ENCODE measurements at regions not wholly inside any gene's neighbourhood (a gene's known extent, or its start where the extent isn't known, plus 50 kb on each side); places are given as distances from the start of the nearest gene placed in this dataset.
"Not testable (repeated sequence)": the region's sequence is repeated elsewhere in the genome, so short reads cannot be mapped to it uniquely, and the experiment has no call there.

DNA sequence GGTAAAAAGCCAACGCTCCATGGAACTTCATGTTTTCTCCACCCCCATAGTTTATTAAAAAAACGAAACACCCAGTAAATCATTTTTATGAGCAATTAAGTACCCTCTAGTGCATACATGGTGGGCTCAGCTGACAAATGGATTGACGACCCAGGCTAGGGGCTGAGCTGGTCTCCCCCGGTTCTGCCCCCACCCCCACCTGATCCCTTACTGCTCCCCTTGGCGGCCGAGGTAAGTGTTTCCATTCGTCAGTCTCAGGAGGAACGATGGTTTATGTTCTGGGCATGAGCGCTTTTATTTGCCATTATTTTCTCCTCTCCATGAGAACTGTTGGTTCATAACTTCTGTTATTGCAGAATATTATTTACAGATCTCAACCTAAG, 233.9 kb upstream of the C1orf174 start:
- no peaks in the 10 kb centered on the region for H3K4me1 ChIP-seq (ENCODE audit: low read length)
- H3K79me2 ChIP-seq (ENCODE audit: low read length): no peaks in the 10 kb centered on the region
- no peak overlapping the region for H3K4me2 ChIP-seq (ENCODE audit: low read length)
- H3K36me3 ChIP-seq (replicated peaks; ENCODE audit: low read depth, low read length): no peaks in the 10 kb centered on the region
- no peak overlapping the region for H3K9ac ChIP-seq (ENCODE audit: low read length)
- H2AFZ ChIP-seq (ENCODE audit: low read depth, low read length): no peak overlapping the region
- no peaks in the 10 kb centered on the region for H4K20me1 ChIP-seq (ENCODE audit: insufficient read depth, low read length)
- no peak for TF ChIP-seq EZH2phosphoT487 (IDR thresholded peaks at IDR 0.05; ENCODE audit: low read depth)
- TF ChIP-seq, protein P1, sequence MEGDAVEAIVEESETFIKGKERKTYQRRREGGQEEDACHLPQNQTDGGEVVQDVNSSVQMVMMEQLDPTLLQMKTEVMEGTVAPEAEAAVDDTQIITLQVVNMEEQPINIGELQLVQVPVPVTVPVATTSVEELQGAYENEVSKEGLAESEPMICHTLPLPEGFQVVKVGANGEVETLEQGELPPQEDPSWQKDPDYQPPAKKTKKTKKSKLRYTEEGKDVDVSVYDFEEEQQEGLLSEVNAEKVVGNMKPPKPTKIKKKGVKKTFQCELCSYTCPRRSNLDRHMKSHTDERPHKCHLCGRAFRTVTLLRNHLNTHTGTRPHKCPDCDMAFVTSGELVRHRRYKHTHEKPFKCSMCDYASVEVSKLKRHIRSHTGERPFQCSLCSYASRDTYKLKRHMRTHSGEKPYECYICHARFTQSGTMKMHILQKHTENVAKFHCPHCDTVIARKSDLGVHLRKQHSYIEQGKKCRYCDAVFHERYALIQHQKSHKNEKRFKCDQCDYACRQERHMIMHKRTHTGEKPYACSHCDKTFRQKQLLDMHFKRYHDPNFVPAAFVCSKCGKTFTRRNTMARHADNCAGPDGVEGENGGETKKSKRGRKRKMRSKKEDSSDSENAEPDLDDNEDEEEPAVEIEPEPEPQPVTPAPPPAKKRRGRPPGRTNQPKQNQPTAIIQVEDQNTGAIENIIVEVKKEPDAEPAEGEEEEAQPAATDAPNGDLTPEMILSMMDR (IDR thresholded peaks at IDR 0.05; ENCODE audit: low read depth, low read length): no peak
- no peaks in the 10 kb centered on the region for H3K27me3 ChIP-seq (ENCODE audit: low read depth, low read length)
- H3K4me3 ChIP-seq (ENCODE audit: low read length): no peak overlapping the region
- no peak overlapping the region for H3K27ac ChIP-seq (ENCODE audit: low read length)
- no peaks in the 10 kb centered on the region for H3K9me3 ChIP-seq (ENCODE audit: insufficient read depth, low read length)

DNA sequence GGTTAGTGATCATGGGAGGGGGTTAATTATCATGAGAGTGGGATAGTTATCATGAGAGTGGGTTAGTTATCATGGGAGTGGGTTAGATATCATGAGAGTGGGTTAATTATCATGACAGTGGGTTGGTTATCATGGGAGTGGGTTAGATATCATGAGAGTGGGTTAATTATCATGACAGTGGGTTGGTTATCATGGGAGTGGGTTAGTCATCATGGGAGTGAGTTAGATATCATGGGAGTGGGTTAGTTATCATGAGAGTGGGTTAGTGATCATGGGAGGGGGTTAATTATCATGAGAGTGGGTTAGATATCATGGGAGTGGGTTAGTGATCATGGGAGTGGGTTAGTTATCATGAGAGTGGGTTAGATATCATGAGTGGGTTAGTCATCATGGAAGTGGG, 235.8 kb upstream of the C1orf174 start:
- H3K36me3 ChIP-seq (replicated peaks; ENCODE audit: low read depth, low read length): not testable (repeated sequence)

DNA sequence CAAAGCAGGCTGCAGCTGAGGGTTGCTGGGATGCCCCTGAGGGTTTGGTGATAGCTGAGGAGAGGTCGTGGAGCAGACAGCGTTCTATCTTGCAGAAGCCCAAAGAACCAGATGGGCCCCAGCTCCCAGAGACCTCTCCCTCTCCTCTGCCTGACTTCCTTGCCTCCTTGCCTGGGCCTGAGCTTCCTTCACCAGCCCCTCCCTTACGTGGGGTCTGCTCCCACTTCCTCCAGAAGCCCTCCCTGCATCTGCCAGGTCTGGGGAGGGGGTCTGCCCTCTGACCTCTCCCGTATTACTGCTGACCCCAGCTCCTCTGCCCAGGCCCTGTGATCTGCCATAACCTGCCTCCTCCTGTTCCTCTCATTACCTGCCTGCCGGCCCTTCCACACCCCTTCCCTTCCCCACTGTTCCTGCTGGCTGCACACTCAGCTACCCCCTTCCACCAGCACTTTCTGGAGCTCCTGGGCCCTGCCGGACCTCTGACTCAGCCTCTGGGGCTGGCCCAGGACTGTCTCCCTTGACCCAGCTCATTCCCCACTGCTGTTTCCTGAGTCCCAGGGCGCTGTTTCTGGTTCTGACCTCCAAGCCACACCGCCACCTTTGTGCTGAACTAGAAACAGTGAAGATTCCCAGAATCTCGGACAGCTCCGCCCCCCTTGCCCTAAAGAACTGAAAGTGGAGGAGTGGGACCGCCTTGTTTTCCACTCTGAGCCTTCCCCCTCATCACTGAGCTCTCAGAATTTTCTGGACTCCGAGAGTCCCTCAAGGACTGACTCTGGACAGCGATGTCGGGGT, 237.7 kb upstream of the C1orf174 start:
- no peak overlapping the region for H3K9ac ChIP-seq (ENCODE audit: low read length)

More for the DNA sequence above, 235.8 kb upstream of the C1orf174 start:
- H3K9ac ChIP-seq (ENCODE audit: low read length); H3K4me3 ChIP-seq (ENCODE audit: low read length); H4K20me1 ChIP-seq (ENCODE audit: insufficient read depth, low read length); H2AFZ ChIP-seq (ENCODE audit: low read depth, low read length); H3K27ac ChIP-seq (ENCODE audit: low read length); H3K4me2 ChIP-seq (ENCODE audit: low read length); H3K27me3 ChIP-seq (ENCODE audit: low read depth, low read length); H3K4me1 ChIP-seq (ENCODE audit: low read length); H3K9me3 ChIP-seq (ENCODE audit: insufficient read depth, low read length); H3K79me2 ChIP-seq (ENCODE audit: low read length): not testable (repeated sequence)

DNA sequence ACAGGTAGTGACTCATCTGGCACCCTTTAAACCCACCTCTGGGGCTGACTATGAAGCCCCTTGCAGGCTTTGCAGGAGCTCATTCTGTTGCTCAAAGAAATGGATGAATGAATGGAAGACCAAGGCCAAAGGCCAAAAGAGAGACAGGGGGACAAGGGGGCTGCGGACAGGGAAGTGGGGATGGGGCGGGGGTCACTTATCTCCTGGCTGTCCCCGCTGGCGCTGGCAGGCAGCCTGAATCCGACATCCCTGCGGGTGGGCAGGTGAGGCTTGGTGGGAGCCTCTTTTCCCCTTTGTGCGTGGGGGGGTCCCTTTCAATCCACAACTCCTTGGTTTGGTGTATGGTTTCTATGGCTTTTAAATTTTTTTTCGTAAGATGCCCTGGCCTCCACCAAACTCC, 239.6 kb upstream of the C1orf174 start:
- no peaks in the 10 kb centered on the region for H3K79me2 ChIP-seq (ENCODE audit: low read length)
- no peak overlapping the region for H3K4me3 ChIP-seq (ENCODE audit: low read length)
- H3K9me3 ChIP-seq (ENCODE audit: insufficient read depth, low read length): no peaks in the 10 kb centered on the region
- no peak overlapping the region for H3K4me2 ChIP-seq (ENCODE audit: low read length)
- H3K27ac ChIP-seq (ENCODE audit: low read length): no peak overlapping the region
- no peaks in the 10 kb centered on the region for H3K27me3 ChIP-seq (ENCODE audit: low read depth, low read length)
- no peaks in the 10 kb centered on the region for H3K4me1 ChIP-seq (ENCODE audit: low read length)
- TF ChIP-seq EZH2phosphoT487 (IDR thresholded peaks at IDR 0.05; ENCODE audit: low read depth): no peak
- TF ChIP-seq, protein P1 (IDR thresholded peaks at IDR 0.05; ENCODE audit: low read depth, low read length): no peak
- H3K9ac ChIP-seq (ENCODE audit: low read length): no peak overlapping the region
- no peaks in the 10 kb centered on the region for H4K20me1 ChIP-seq (ENCODE audit: insufficient read depth, low read length)
- no peak overlapping the region for H2AFZ ChIP-seq (ENCODE audit: low read depth, low read length)
- no peaks in the 10 kb centered on the region for H3K36me3 ChIP-seq (replicated peaks; ENCODE audit: low read depth, low read length)

More for the DNA sequence above, 237.7 kb upstream of the C1orf174 start:
- Histone ChIP-seq H3K27me3 (ENCODE audit: low read depth, low read length) (no peaks in the 10 kb centered on the region), H2AFZ (ENCODE audit: low read depth, low read length) (no peak overlapping the region), H3K27ac (ENCODE audit: low read length) (no peak overlapping the region), H3K4me3 (ENCODE audit: low read length) (no peak overlapping the region), H4K20me1 (ENCODE audit: insufficient read depth, low read length) (no peaks in the 10 kb centered on the region), H3K4me2 (ENCODE audit: low read length) (no peak overlapping the region), H3K79me2 (ENCODE audit: low read length) (no peaks in the 10 kb centered on the region), H3K9me3 (ENCODE audit: insufficient read depth, low read length) (no peaks in the 10 kb centered on the region), H3K36me3 (replicated peaks; ENCODE audit: low read depth, low read length) (no peaks in the 10 kb centered on the region), H3K4me1 (ENCODE audit: low read length) (no peaks in the 10 kb centered on the region)
- TF ChIP-seq, protein P1 (IDR thresholded peaks at IDR 0.05; ENCODE audit: low read depth, low read length): no peak
- TF ChIP-seq EZH2phosphoT487 (IDR thresholded peaks at IDR 0.05; ENCODE audit: low read depth): no peak
